ENCODE measurements at regions not wholly inside any gene's neighbourhood (a gene's known extent, or its start where the extent isn't known, plus 50 kb on each side); places are given as distances from the start of the nearest gene placed in this dataset.

DNA sequence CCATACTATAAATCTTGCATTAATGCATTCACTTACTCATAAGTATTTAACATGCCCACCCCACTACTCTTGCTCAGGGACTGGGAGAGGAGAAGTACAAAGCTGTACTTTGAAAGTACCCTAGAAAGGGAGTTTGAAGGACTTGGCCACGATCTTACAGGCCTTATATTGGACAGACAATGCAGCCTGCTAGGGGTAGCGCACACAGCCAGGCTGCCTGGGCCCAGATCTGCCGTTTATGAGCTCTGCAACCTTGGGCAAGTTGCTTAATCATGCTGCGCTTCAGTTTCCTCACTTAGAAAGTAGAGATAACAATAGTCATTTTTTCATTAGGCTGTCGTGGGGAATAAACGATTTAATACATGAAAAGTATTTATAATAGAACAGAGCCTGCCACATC is 110.1 kb downstream of the CDC7 start:
- H3K9me3 ChIP-seq (ENCODE audit: control insufficient read depth in 2 of 2, insufficient read depth in 1 of 2, low read depth in 1 of 2, low read length in 1 of 2): no peaks in the 10 kb centered on the region
- 81 to 85% (median 82%) methylated on average over 6 of the region's 6 CpGs for WGBS, 3 donors
- no peaks in the 10 kb centered on the region for H3K36me3 ChIP-seq (ENCODE audit: control insufficient read depth in 3 of 3, insufficient read depth in 2 of 3, low read depth in 1 of 3, low read length in 3 of 3)
- no peak overlapping the region for H3K27ac ChIP-seq (ENCODE audit: low read depth in 1 of 3, low read length in 2 of 3)
- no peak overlapping the region for H3K4me3 ChIP-seq (ENCODE audit: low read depth in 1 of 3, low read length in 3 of 3)
- DNase-seq (no peak), FAIRE-seq (no peak)
- no peaks in the 10 kb centered on the region for H3K4me1 ChIP-seq (ENCODE audit: control insufficient read depth in 3 of 3, insufficient read depth in 2 of 3, low read depth in 1 of 3, low read length in 2 of 3)
- H3K27me3 ChIP-seq (ENCODE audit: control insufficient read depth in 3 of 3, insufficient read depth in 3 of 3, low read length in 3 of 3): no peaks in the 10 kb centered on the region

GRCh38 chr1:91611483-91611917 is 110.8 kb downstream of the CDC7 start:
- Histone ChIP-seq H3K4me1 (ENCODE audit: control insufficient read depth in 3 of 3, insufficient read depth in 2 of 3, low read depth in 1 of 3, low read length in 2 of 3) (no peaks in the 10 kb centered on the region), H3K9me3 (ENCODE audit: control insufficient read depth in 2 of 2, insufficient read depth in 1 of 2, low read depth in 1 of 2, low read length in 1 of 2) (no peaks in the 10 kb centered on the region), H3K36me3 (ENCODE audit: control insufficient read depth in 3 of 3, insufficient read depth in 2 of 3, low read depth in 1 of 3, low read length in 3 of 3) (no peaks in the 10 kb centered on the region), H3K4me3 (ENCODE audit: low read depth in 1 of 3, low read length in 3 of 3) (no peak overlapping the region), H3K27me3 (ENCODE audit: control insufficient read depth in 3 of 3, insufficient read depth in 3 of 3, low read length in 3 of 3) (no peaks in the 10 kb centered on the region), H3K27ac (ENCODE audit: low read depth in 1 of 3, low read length in 2 of 3) (no peak overlapping the region)
- 80 to 87% (median 84%) methylated on average over 12 of the region's 12 CpGs for WGBS, 3 donors
- FAIRE-seq (no peak), DNase-seq (peak in 1 of 2 donors; percentile 8)

- Histone ChIP-seq H3K4me3 (ENCODE audit: low read depth in 1 of 3, low read length in 3 of 3) (no peak overlapping the region), H3K9me3 (ENCODE audit: control insufficient read depth in 2 of 2, insufficient read depth in 1 of 2, low read depth in 1 of 2, low read length in 1 of 2) (no peaks in the 10 kb centered on the region), H3K27ac (ENCODE audit: low read depth in 1 of 3, low read length in 2 of 3) (no peak overlapping the region), H3K4me1 (ENCODE audit: control insufficient read depth in 3 of 3, insufficient read depth in 2 of 3, low read depth in 1 of 3, low read length in 2 of 3) (peaks cover 0 to 3% (median 0%) of the 10 kb centered on the region in 3 donors), H3K27me3 (ENCODE audit: control insufficient read depth in 3 of 3, insufficient read depth in 3 of 3, low read length in 3 of 3) (no peaks in the 10 kb centered on the region), H3K36me3 (ENCODE audit: control insufficient read depth in 3 of 3, insufficient read depth in 2 of 3, low read depth in 1 of 3, low read length in 3 of 3) (no peaks in the 10 kb centered on the region)
- WGBS, 3 donors: 100% methylated on average over 1 of the region's 1 CpG
- FAIRE-seq: no peak
- peak in 1 of 2 donors; percentile 14 for DNase-seq
These were observed 112.9 kb downstream of the CDC7 start for GRCh38 chr1:91613595-91613994.

DNA sequence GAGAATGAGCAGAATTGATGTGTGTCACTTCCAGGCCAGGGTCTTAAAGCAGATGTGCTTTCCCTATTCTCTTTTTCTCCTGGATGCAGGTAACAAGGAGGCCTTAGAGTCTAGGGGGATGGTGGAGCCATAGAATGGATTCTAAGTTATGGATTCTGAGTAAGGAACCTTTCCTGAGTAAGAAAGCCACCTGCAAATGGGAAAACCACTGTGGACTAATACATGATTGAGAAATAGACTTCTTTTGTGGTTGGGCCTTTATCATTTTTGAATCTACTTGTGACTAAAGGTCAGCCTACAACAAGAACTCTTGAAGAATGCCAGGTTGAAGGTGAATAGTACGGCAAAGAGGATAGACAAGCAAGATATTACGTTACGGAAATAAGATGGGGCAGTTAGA is 116.1 kb downstream of the CDC7 start:
- Histone ChIP-seq H3K4me1 (ENCODE audit: control insufficient read depth in 3 of 3, insufficient read depth in 2 of 3, low read depth in 1 of 3, low read length in 2 of 3) (peaks cover 0 to 3% (median 0%) of the 10 kb centered on the region in 3 donors), H3K27ac (ENCODE audit: low read depth in 1 of 3, low read length in 2 of 3) (no peak overlapping the region), H3K9me3 (ENCODE audit: control insufficient read depth in 2 of 2, insufficient read depth in 1 of 2, low read depth in 1 of 2, low read length in 1 of 2) (no peaks in the 10 kb centered on the region), H3K4me3 (ENCODE audit: low read depth in 1 of 3, low read length in 3 of 3) (no peak overlapping the region), H3K36me3 (ENCODE audit: control insufficient read depth in 3 of 3, insufficient read depth in 2 of 3, low read depth in 1 of 3, low read length in 3 of 3) (no peaks in the 10 kb centered on the region), H3K27me3 (ENCODE audit: control insufficient read depth in 3 of 3, insufficient read depth in 3 of 3, low read length in 3 of 3) (no peaks in the 10 kb centered on the region)
- peak in 1 of 2 donors; percentile 12 for DNase-seq
- no peak for FAIRE-seq
- 80 to 95% (median 85%) methylated on average over 3 of the region's 3 CpGs for WGBS, 3 donors

- DNase-seq (peak; percentile 41 to 70), FAIRE-seq (no peak)
- Histone ChIP-seq H3K9me3 (ENCODE audit: control insufficient read depth in 2 of 2, insufficient read depth in 1 of 2, low read depth in 1 of 2, low read length in 1 of 2) (no peaks in the 10 kb centered on the region), H3K4me1 (ENCODE audit: control insufficient read depth in 3 of 3, insufficient read depth in 2 of 3, low read depth in 1 of 3, low read length in 2 of 3) (peaks cover 0 to 3% (median 0%) of the 10 kb centered on the region in 3 donors), H3K4me3 (ENCODE audit: low read depth in 1 of 3, low read length in 3 of 3) (no peak overlapping the region), H3K27me3 (ENCODE audit: control insufficient read depth in 3 of 3, insufficient read depth in 3 of 3, low read length in 3 of 3) (no peaks in the 10 kb centered on the region), H3K36me3 (ENCODE audit: control insufficient read depth in 3 of 3, insufficient read depth in 2 of 3, low read depth in 1 of 3, low read length in 3 of 3) (no peaks in the 10 kb centered on the region), H3K27ac (ENCODE audit: low read depth in 1 of 3, low read length in 2 of 3) (no peak overlapping the region)
- 16 to 52% (median 39%) methylated on average over 5 of the region's 5 CpGs for WGBS, 3 donors
These were observed 116.7 kb downstream of the CDC7 start for GRCh38 chr1:91617285-91617765.

- Histone ChIP-seq H3K9me3 (ENCODE audit: control insufficient read depth in 2 of 2, insufficient read depth in 1 of 2, low read depth in 1 of 2, low read length in 1 of 2) (no peaks in the 10 kb centered on the region), H3K4me1 (ENCODE audit: control insufficient read depth in 3 of 3, insufficient read depth in 2 of 3, low read depth in 1 of 3, low read length in 2 of 3) (peaks cover 0 to 3% (median 0%) of the 10 kb centered on the region in 3 donors), H3K36me3 (ENCODE audit: control insufficient read depth in 3 of 3, insufficient read depth in 2 of 3, low read depth in 1 of 3, low read length in 3 of 3) (no peaks in the 10 kb centered on the region), H3K4me3 (ENCODE audit: low read depth in 1 of 3, low read length in 3 of 3) (no peak overlapping the region), H3K27ac (ENCODE audit: low read depth in 1 of 3, low read length in 2 of 3) (no peak overlapping the region), H3K27me3 (ENCODE audit: control insufficient read depth in 3 of 3, insufficient read depth in 3 of 3, low read length in 3 of 3) (no peaks in the 10 kb centered on the region)
- WGBS, 3 donors: 76 to 85% (median 82%) methylated on average over 3 of the region's 3 CpGs
- FAIRE-seq: no peak
- DNase-seq: no peak
These were observed 119.2 kb downstream of the CDC7 start for GRCh38 chr1:91619881-91620280.

GRCh38 chr1:91621360-91621759 is 120.7 kb downstream of the CDC7 start:
- DNase-seq (no peak), FAIRE-seq (no peak)
- peaks cover 0 to 3% (median 0%) of the 10 kb centered on the region in 3 donors for H3K4me1 ChIP-seq (ENCODE audit: control insufficient read depth in 3 of 3, insufficient read depth in 2 of 3, low read depth in 1 of 3, low read length in 2 of 3)
- H3K36me3 ChIP-seq (ENCODE audit: control insufficient read depth in 3 of 3, insufficient read depth in 2 of 3, low read depth in 1 of 3, low read length in 3 of 3): no peaks in the 10 kb centered on the region
- H3K9me3 ChIP-seq (ENCODE audit: control insufficient read depth in 2 of 2, insufficient read depth in 1 of 2, low read depth in 1 of 2, low read length in 1 of 2): no peaks in the 10 kb centered on the region
- no peak overlapping the region for H3K27ac ChIP-seq (ENCODE audit: low read depth in 1 of 3, low read length in 2 of 3)
- no peaks in the 10 kb centered on the region for H3K27me3 ChIP-seq (ENCODE audit: control insufficient read depth in 3 of 3, insufficient read depth in 3 of 3, low read length in 3 of 3)
- no peak overlapping the region for H3K4me3 ChIP-seq (ENCODE audit: low read depth in 1 of 3, low read length in 3 of 3)
- 90 to 98% (median 96%) methylated on average over 3 of the region's 3 CpGs for WGBS, 3 donors

- 46 to 98% (median 82%) methylated on average over 2 of the region's 2 CpGs for WGBS, 3 donors
These were observed 121.3 kb downstream of the CDC7 start for GRCh38 chr1:91621907-91622306.

GRCh38 chr1:91622616-91623015 is 122.0 kb downstream of the CDC7 start:
- H3K36me3 ChIP-seq (ENCODE audit: control insufficient read depth in 3 of 3, insufficient read depth in 2 of 3, low read depth in 1 of 3, low read length in 3 of 3): no peaks in the 10 kb centered on the region
- WGBS, 3 donors: 70 to 82% (median 72%) methylated on average over 3 of the region's 3 CpGs

More at GRCh38 chr1:91621907-91622306, 121.3 kb downstream of the CDC7 start:
- FAIRE-seq (no peak), DNase-seq (no peak)
- Histone ChIP-seq H3K4me1 (ENCODE audit: control insufficient read depth in 3 of 3, insufficient read depth in 2 of 3, low read depth in 1 of 3, low read length in 2 of 3) (peaks cover 0 to 3% (median 0%) of the 10 kb centered on the region in 3 donors), H3K9me3 (ENCODE audit: control insufficient read depth in 2 of 2, insufficient read depth in 1 of 2, low read depth in 1 of 2, low read length in 1 of 2) (no peaks in the 10 kb centered on the region), H3K4me3 (ENCODE audit: low read depth in 1 of 3, low read length in 3 of 3) (no peak overlapping the region), H3K27ac (ENCODE audit: low read depth in 1 of 3, low read length in 2 of 3) (no peak overlapping the region), H3K36me3 (ENCODE audit: control insufficient read depth in 3 of 3, insufficient read depth in 2 of 3, low read depth in 1 of 3, low read length in 3 of 3) (no peaks in the 10 kb centered on the region), H3K27me3 (ENCODE audit: control insufficient read depth in 3 of 3, insufficient read depth in 3 of 3, low read length in 3 of 3) (no peaks in the 10 kb centered on the region)

More at GRCh38 chr1:91622616-91623015, 122.0 kb downstream of the CDC7 start:
- Histone ChIP-seq H3K27ac (ENCODE audit: low read depth in 1 of 3, low read length in 2 of 3) (no peak overlapping the region), H3K4me1 (ENCODE audit: control insufficient read depth in 3 of 3, insufficient read depth in 2 of 3, low read depth in 1 of 3, low read length in 2 of 3) (no peaks in the 10 kb centered on the region), H3K9me3 (ENCODE audit: control insufficient read depth in 2 of 2, insufficient read depth in 1 of 2, low read depth in 1 of 2, low read length in 1 of 2) (no peaks in the 10 kb centered on the region), H3K27me3 (ENCODE audit: control insufficient read depth in 3 of 3, insufficient read depth in 3 of 3, low read length in 3 of 3) (no peaks in the 10 kb centered on the region), H3K4me3 (ENCODE audit: low read depth in 1 of 3, low read length in 3 of 3) (no peak overlapping the region)
- FAIRE-seq (no peak), DNase-seq (no peak)

Data from small intestine (tissue), 7 donors.